ENCODE measurements at regions not wholly inside any gene's neighbourhood (a gene's known extent, or its start where the extent isn't known, plus 50 kb on each side); places are given as distances from the start of the nearest gene placed in this dataset.

- Mint-ChIP-seq H3K4me1 (no peaks in the 10 kb centered on the region), H3K36me3 (ENCODE audit: low read depth) (no peaks in the 10 kb centered on the region), H3K27me3 (no peaks in the 10 kb centered on the region), H3K27ac (no peak overlapping the region), H3K9me3 (no peaks in the 10 kb centered on the region), H3K4me3 (no peak overlapping the region)
- ChIA-PET CTCF (no interaction called here), POLR2A (no interaction called here)
- no peak for TF ChIP-seq CTCF (IDR thresholded peaks at IDR 0.05)
- intact Hi-C loops (cut with micrococcal nuclease): no loop called here
- ATAC-seq (ENCODE audit: low read depth): no peak
- DNase-seq: no peak
Observed at GRCh38 chr3:107076946-107077345, 300.3 kb upstream of the CCDC54 start.

GRCh38 chr3:107077391-107077790, 299.8 kb upstream of the CCDC54 start:
- no peaks in the 10 kb centered on the region for H3K36me3 Mint-ChIP-seq (ENCODE audit: low read depth)
- no peak for TF ChIP-seq CTCF (IDR thresholded peaks at IDR 0.05)
- CTCF ChIA-PET: no interaction called here

GRCh38 chr3:107082527-107082926, 294.7 kb upstream of the CCDC54 start:
- ChIA-PET CTCF (no interaction called here), POLR2A (no interaction called here)
- intact Hi-C loops (cut with micrococcal nuclease): no loop called here
- no peaks in the 10 kb centered on the region for H3K27me3 Mint-ChIP-seq
- DNase-seq (no peak), ATAC-seq (ENCODE audit: low read depth) (no peak)
- H3K4me3 Mint-ChIP-seq: no peak overlapping the region
- H3K9me3 Mint-ChIP-seq: no peaks in the 10 kb centered on the region
- no peaks in the 10 kb centered on the region for H3K4me1 Mint-ChIP-seq
- no peak overlapping the region for H3K27ac Mint-ChIP-seq
- TF ChIP-seq CTCF (IDR thresholded peaks at IDR 0.05): no peak
- H3K36me3 Mint-ChIP-seq (ENCODE audit: low read depth): no peaks in the 10 kb centered on the region

More at GRCh38 chr3:107077391-107077790, 299.8 kb upstream of the CCDC54 start:
- H3K4me1 Mint-ChIP-seq: no peaks in the 10 kb centered on the region
- intact Hi-C loops (cut with micrococcal nuclease): no loop called here
- no peaks in the 10 kb centered on the region for H3K27me3 Mint-ChIP-seq
- POLR2A ChIA-PET: no interaction called here
- H3K9me3 Mint-ChIP-seq: no peaks in the 10 kb centered on the region
- no peak for DNase-seq
- no peak overlapping the region for H3K4me3 Mint-ChIP-seq
- H3K27ac Mint-ChIP-seq: no peak overlapping the region
- ATAC-seq (ENCODE audit: low read depth): no peak

GRCh38 chr3:107085261-107085660, 292.0 kb upstream of the CCDC54 start:
- ATAC-seq (ENCODE audit: low read depth) (no peak), DNase-seq (no peak)
- Mint-ChIP-seq H3K27ac (no peak overlapping the region), H3K9me3 (no peaks in the 10 kb centered on the region), H3K4me1 (no peaks in the 10 kb centered on the region), H3K27me3 (no peaks in the 10 kb centered on the region), H3K36me3 (ENCODE audit: low read depth) (no peaks in the 10 kb centered on the region), H3K4me3 (no peak overlapping the region)
- no peak for TF ChIP-seq CTCF (IDR thresholded peaks at IDR 0.05)
- ChIA-PET CTCF (no interaction called here), POLR2A (no interaction called here)
- intact Hi-C loops (cut with micrococcal nuclease): no loop called here

GRCh38 chr3:107092121-107092520, 285.1 kb upstream of the CCDC54 start:
- Mint-ChIP-seq H3K36me3 (ENCODE audit: low read depth) (no peaks in the 10 kb centered on the region), H3K27me3 (peaks cover 4% of the 10 kb centered on the region), H3K27ac (no peak overlapping the region), H3K4me1 (no peaks in the 10 kb centered on the region), H3K4me3 (no peak overlapping the region), H3K9me3 (no peaks in the 10 kb centered on the region)
- intact Hi-C loops (cut with micrococcal nuclease): no loop called here
- POLR2A ChIA-PET: no interaction called here
- ATAC-seq (ENCODE audit: low read depth) (no peak), DNase-seq (no peak)
- TF ChIP-seq CTCF (IDR thresholded peaks at IDR 0.05): no peak
- CTCF ChIA-PET: no interaction called here

All from activated B cell treated with CpG ODN at 0.5 μM for 24 hours (primary cell).